ENCODE measurements at regions not wholly inside any gene's neighbourhood (a gene's known extent, or its start where the extent isn't known, plus 50 kb on each side); places are given as distances from the start of the nearest gene placed in this dataset.
"Not testable (repeated sequence)": the region's sequence is repeated elsewhere in the genome, so short reads cannot be mapped to it uniquely, and the experiment has no call there.

DNA sequence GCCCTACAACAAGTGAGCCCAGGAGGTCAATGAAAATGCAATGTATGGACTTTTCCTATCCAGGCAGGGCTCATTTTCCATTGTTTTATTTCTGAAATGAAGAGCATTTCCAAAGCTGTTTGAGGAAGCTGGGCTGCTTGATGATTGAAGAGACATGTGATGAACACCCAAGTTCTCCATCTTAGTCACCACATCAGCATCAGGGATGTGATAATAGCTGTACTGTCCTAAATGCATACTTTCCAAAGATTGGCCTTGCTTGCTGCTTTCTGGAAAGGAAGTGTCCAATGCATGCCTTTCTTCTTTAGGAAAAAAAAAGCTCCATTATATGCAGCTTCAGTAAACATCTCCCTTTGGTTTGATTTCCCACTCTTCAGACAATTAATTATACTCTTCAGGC is 425.9 kb upstream of the RUNX1 start:
- no peak for DNase-seq (ENCODE audit: low read depth in 2 of 2)

DNA sequence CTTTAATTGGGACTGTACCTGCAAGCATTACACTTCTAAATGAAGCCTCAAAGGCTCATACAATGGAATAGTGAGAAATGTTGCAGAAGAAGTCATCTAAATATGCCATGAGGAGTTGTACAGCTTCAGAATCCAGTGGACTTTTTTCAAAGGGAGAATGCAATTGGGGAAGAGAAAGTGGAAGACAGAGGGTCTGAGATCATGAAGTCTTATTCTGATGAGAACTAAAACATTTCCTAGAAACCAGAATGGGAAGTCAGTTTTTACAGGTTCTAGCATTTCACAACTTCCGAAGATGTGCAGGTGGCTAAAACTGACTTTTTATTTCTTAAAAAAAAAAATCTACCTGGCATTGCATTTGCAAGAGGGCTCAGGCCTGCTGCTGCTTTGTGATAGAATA is 424.4 kb upstream of the RUNX1 start:
- DNase-seq (ENCODE audit: low read depth in 2 of 2) = no peak

DNA sequence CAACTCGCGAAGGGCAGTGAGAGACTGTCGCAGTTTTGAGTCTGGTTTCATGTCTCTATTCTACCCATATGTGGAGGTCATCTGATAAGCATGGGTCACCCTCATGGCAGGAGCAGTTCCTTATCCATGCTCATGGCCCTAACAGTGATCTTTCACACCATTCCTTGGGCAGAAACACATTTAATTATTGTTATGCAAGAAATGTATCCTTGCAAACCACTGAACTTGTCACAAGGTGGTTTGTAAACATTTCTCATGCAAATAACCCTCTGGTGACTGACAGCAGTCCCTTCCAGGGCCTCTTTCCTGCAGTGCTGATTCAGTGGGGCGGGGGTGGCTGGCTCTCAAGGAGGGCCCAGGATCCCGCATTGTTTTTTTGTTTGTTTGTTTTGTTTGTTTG is 421.4 kb upstream of the RUNX1 start:
- DNase-seq (ENCODE audit: low read depth in 2 of 2) = no peak

DNA sequence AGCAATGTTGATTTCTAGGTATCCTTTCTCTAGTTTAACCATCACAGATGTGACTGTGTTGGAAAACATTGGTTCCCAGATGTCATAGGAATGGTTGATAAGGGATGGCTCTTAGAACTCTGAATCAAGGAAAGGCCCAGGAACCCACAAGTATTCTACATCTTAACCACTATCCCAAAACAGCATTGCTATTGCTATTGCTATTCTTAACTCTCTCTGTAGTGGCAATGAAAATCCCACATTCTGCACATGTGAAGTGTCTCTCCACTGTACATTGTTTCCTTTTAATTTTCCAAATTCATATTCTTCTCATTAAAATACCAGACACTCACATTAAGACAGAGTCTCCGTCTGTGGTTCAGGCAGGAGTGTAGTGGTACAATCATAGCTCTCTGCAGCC is 420.4 kb upstream of the RUNX1 start:
- no peak for DNase-seq (ENCODE audit: low read depth in 2 of 2)

DNA sequence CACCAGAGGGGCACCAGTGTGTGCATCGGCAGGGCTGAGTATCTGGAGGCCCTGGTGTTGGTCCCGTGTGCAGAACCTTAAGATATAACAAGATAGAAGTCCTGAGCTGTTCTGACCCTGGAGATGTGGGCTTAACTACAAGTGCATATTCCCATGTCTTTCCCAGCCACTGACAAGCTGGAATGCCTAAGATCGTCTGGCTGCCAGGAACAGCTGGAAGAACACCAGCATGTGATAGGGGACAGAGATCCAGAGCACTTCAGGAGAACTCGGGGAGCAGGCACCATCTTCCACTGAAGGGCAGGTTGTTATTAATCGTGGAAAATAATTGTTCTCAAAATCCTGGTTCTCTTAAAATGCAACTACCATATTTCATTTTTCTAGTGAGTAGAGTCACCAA is 419.9 kb upstream of the RUNX1 start:
- DNase-seq (ENCODE audit: low read depth in 2 of 2) = no peak

DNA sequence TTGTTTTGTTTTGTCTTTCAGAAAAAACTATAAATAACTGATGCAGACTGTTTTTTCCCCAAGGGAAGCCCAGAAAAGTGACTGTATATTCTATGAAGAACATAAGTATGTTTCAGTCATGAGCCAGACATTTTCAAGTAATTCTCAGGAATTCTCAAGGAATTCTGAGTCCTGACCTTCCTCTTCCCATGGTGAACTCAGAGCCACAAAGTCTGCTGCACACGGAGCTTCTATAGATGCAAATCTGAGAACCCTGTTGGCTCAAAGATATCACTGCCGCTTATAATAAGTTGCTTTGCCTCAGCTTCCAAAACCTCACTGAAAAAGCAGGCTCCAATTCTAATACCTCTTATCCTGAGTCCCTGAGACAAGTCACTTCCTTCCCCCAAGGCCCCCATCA is 418.5 kb upstream of the RUNX1 start:
- no peak for DNase-seq (ENCODE audit: low read depth in 2 of 2)

DNA sequence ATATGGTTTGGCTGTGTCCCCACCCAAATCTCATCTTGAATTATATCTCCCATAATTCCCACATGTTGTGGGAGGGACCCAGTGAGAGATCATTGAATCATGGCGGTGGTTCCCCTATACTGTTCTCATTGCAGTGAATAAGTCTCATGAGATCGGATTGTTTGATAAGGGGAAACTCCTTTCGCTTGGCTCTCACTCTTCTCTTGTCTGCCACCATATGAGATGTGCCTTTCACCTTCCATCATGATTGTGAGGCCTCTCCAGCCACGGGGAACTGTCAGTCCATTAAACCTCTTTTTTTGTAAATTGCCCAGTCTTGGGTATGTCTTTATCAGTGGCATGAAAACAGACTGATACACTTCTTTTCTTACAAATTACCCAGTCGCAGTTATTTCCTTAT is 417.6 kb upstream of the RUNX1 start:
- DNase-seq (ENCODE audit: low read depth in 2 of 2) = not testable (repeated sequence)

DNA sequence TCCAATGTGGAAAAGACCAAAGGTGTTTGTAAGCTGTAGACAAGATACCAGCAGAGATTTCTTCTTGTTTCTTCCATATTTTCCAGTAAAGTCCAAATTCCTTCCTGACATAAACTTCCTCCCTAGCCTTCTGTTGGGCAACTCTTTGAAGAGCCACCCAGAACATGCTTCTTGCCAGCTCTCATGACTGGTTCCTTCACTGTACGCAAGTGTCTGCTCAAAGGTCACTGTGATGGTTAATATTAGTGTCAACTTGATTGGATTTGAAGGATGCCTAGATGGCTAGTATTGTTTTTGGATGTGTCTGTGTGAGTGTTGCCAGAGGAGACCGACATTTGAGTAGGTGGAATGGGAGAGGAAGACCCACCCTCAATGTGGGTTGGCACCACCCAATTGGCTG is 416.6 kb upstream of the RUNX1 start:
- no peak for DNase-seq (ENCODE audit: low read depth in 2 of 2)

DNA sequence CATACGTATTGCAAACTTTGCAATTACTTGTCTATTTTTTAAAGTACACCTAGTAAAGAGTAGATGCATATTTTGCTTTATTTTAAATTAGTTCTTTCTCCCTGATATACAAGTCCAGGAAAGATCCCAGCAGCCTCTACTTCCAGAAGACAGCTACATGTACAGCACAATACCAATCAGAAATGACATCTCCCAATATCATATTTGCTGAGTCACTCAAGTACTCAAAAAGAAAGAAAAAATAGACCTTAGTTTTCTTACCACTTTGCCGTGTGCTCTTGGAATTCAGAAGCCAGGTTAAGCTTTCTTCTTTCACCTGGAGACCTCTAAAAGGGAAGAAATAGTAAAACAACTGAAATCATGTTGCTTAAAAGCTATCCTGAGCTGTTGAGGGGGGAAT is 412.6 kb upstream of the RUNX1 start:
- DNase-seq (ENCODE audit: low read depth in 2 of 2) = no peak

DNA sequence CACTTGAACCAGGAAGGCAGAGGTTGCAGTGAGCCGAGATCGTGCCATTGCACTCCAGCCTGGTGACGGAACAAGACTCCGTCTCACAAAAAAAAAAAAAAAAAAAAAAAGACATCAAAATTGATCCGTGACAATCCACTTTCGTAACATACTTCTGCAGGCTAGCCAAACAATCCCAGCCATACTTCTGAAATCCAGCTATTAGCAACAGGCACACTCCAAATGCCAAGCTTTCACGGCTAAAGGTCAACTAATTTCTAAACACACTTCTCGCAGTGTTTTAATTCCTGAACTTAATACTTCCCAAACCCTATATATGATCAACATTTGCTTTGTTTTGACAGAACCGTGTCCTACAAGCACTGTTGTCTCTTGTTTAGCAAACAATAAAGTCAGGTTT is 411.3 kb upstream of the RUNX1 start:
- DNase-seq (ENCODE audit: low read depth in 2 of 2) = no peak

DNA sequence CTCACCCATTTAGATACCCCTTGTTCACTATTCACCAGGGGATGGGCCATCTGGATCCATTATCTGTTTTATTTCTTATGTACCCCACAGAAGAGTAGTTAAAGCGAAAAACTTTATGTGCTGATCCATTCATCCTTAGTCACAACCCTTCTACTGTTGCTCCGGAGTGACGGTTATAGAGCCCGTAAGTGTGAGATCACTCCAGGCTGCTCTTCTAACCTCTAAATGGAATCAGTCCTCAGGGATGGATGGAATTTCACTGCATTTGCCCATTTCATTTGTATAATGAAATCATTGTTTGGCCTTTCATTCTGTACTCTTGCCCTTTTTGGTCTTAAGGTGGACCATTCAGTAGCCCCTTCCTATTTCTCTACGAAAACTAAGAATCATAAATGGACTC is 409.3 kb upstream of the RUNX1 start:
- no peak for DNase-seq (ENCODE audit: low read depth in 2 of 2)

DNA sequence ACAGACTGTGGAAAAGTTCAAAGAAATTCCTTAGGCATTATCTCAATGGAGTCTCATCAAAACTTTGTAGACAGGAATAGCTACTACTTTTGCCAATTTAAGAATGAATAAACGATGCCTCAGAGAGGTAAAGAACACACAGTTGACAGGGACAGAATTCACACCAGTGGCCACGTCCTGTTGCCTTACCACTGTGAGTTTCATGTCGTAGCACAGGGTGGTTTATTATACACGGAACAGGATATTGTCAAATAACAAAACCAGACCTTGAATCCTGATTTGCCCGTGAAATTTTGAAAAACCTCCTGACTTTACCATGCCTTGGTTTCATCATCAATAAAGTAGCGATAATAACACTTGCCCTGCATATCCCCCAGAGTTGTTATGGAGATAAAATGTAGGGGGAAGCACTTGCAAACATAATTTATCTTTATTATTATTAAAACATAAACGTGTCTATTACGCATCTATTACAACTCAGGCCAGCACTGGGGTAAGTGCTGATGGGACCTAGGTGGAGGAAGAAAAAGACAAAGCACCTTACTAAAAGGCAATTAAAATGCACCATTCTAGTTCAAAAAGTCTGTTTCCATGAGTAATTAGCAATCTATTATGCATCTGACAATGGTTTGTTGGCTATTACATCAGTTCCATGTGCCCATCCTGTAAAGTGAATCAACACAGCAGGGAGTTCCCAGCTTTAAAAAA is 408.1 kb upstream of the RUNX1 start:
- DNase-seq (ENCODE audit: low read depth in 2 of 2) = no peak

DNA sequence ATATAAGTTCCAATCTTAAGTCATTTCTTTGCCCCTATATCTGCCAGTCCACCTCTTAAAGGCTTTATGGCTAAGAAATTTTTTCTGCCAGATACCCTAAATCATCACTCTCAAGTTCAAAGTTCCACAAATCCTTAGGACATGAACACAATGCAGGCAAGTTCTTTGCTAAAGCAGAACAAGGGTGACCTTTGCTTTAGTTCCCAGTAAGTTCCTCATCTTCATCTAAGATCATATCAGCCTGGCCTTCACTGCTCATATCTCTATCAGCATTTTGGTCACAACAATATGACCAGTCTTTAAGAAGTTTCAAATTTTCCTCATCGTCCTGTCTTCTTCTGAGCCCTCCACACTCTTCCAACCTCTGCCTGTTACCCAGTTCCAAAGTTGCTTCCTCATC is 402.2 kb upstream of the RUNX1 start:
- DNase-seq (ENCODE audit: low read depth in 2 of 2) = no peak

DNA sequence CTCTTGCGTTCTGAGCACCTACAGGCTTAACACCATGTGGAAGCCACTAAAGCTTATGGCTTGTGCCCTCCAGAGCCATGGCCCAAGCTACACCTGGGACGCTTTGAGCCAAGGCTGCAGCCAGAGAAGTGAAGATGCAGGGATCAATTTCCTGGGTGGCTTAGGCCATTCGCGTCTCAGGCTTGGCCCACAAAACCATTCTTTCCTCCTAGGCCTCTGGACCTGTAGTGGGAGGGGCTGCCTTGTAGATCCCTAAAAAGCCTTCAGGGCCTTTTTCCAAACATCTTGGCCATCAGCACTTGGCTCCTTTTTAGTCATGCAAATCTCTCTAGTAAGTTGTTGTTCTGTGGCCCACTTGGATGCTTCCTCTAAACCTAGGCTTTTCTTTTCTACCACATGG is 401.7 kb upstream of the RUNX1 start:
- no peak for DNase-seq (ENCODE audit: low read depth in 2 of 2)

DNA sequence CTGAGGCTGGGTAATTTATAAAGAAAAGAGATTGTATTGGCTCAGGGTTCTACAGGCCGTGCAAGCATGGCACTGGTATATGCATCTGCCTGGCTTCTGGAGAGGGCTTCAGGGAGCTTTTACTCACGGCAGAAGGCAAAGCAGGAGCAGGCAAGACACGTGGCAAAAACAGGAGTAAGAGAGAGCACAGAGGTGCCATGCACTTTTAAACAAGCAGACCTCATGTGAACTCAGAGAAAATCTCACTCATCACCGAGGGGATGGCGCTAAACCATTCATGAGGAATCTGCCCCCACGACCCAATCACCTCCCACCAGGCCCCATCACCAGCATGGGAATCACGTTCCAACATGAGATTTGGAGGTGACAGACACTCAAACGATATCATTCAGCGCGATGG is 400.7 kb upstream of the RUNX1 start:
- DNase-seq (ENCODE audit: low read depth in 2 of 2) = no peak

DNA sequence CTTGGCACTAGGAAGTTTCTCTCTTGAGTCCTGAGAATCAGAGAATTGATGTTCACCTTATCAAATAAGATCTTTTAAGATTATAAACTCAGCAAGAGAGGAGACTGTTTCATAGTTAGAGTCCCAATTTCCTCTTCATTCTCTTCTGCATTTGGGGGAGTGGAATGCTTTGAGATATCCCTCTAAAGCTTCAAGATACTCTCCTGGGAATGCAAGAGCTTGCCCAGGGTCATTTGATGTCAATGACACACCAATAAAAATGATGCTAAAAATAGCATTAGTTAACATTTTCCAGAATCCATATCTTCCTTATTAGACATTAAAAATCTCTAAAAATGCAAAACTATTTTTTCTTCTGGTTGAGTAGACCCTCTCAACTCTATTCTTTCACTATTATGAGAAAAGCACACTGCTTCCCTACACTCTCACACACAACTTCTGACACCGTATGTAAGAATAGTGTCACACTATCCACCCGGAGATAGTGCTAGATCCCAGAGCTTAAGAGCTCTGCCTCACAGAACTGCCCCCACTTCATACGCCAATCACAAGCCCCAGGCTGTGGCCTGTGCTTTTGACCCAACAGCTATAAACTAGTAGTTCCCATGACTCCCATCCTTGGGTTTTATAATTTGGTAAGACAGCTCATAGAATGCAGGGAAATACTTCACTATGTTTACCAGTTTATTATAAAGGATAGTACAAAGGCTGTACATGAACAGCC is 399.9 kb upstream of the RUNX1 start:
- DNase-seq (ENCODE audit: low read depth in 2 of 2) = no peak

DNA sequence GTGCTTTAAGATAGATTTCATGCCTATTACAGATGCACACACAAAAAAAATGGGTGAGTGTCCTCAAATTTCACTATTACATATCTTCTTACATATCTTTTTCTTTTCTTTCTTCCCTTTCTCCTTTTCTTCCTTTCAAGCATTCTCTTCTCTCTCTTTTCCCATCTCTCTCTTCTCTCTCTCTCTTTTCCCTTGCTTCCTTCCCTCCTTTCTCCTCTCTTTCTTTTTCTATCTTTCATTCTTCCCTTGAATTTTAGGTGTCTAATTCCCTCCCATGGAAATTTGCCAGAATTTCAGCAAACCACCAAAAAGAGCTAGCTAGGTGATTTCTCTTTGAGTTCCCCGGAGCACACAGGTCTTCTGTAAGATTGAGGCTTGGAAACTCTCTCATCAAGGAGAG is 395.3 kb upstream of the RUNX1 start:
- DNase-seq (ENCODE audit: low read depth in 2 of 2) = no peak

DNA sequence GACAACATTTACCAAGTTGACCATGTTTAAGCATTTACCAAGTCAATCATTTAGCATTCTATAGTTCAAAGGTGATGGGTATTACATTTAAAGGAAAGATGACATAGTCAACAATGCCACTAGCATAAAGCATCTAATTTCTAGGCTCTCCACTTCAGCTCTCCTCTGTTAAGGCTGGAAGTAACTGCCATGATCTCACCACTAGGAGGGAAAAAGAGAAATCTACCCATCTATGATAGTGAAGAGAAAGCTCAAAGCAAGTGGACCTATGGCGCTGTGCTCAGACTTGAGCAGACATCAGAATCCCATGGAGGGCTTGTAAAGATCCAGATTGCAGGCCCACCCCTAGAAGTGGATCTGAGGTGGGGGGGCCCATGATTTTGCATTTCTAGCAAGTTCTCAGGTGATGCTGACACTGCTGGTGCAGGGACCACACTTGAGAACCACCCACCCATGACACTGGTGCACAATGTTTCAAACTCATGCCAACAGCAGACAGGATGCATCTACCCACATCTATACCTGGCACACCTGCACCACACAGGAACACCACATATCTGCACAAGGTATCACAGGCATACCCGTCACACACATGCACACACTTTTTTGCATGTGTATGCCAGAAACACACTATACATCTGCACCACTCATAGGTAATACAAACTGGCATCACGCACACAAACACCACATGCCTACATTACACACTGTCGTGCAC is 392.9 kb upstream of the RUNX1 start:
- no peak for DNase-seq (ENCODE audit: low read depth in 2 of 2)

DNA sequence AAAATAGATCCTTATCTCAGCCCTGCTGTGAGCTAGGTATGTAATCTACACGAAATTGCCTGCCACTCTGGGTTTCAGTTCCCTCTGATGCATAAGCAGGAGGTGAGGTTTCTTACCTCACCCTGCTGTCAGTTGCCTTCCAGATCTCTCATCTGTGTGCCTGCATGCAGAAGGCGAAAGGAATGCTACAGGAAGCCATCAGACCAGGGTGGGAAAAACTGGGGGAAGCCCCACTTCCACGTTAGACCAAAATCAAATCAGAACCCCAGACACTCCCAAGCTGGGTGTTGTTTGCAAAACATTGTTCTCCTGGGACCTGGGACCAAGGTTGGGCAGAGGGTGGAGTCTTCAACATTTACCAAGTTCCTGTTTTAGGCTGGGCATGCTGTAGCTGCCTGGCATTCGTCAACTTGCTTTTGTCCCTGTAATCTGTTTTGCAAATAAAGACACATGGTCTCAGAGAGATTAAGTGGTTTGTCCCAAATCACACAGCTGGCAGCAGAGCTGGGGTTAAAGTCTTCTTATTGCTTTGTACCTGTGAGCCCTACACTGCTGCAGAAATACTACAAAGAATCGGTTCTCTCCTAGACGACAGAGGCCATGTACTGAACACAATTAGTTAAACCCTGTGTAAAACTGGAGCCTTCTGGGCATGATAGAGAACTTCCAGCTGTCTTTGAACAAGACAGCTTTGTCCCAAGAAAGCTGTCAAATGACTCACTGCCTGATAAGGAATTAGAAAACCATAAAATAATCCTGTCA is 389.7 kb upstream of the RUNX1 start:
- DNase-seq (ENCODE audit: low read depth in 2 of 2) = no peak

DNA sequence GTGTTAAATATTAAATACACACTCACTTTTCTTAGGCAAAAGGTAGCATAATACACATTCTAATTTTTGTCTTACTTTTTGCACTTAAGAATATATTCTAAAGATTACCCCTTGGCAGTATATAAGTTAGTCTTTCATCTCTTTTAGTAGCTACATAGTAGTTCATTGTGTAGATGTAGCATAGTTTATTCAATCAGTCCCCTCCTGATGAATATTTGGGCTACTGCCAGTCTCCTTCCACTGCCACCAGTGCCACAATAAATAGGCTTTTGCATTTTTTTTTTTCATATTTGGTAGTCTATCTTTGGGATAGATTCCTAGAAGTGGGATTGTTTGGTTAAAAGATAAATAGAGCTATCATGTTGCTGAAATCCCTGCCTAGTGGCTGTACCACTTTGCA is 388.8 kb upstream of the RUNX1 start:
- DNase-seq (ENCODE audit: low read depth in 2 of 2) = no peak

DNA sequence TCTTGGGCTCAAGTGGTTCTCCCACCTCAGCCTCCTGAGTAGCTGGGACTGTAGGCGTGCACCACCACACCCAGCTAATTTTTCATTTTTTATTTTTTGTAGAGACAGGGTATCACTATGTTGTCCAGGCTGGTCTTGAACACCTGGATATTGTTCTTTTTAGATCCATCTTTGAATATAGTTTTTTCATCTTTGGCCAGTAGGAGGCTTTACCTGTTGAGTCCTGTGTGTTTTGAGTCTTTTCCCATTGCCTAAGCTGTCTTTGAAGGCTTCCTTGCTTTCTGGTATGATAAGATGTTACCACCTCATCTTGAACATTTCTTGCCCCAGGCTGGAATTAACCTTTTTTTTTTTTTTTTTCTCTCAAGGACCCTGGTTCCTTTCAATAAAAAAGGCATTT is 387.8 kb upstream of the RUNX1 start:
- no peak for DNase-seq (ENCODE audit: low read depth in 2 of 2)

DNA sequence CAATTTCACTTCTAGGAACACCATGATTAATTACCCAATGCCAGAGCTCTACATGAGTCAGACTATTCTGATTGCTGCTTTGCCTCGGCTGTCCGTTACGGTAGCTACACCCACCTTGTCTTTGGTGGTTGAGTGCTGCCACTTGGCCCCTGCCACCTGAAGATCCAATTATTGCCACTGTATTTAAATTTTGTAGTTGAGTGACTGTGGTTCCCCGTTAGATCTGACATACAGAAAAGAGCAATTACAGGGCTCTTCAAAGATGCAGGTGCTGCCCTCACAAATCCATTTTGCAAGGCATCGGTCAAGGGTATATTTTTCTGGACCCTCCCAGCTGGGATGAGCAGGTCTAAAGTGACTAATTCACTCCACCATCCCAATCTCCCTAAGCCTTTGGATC is 383.5 kb upstream of the RUNX1 start:
- not testable (repeated sequence) for DNase-seq (ENCODE audit: low read depth in 2 of 2)
